H1 (cell line): ENCODE measurements at regions not wholly inside any gene's neighbourhood (a gene's known extent, or its start where the extent isn't known, plus 50 kb on each side); places are given as distances from the start of the nearest gene placed in this dataset.

Experiments used
- CTCF ChIA-PET: fragments of 300-600 bp; sonication (Branson Sonifier 250); formaldehyde crosslinking; loops from one replicate; lab custom pipeline; 2021; ENCODE audit not compliant: partially characterized antibody; lab: Charles Lee
- POLR2A ChIA-PET: fragments of 300-600 bp; sonication (Branson Sonifier 250); formaldehyde crosslinking; loops from one replicate; lab custom pipeline; 2021; ENCODE audit warnings: inconsistent platforms; ENCODE audit not compliant: partially characterized antibody; lab: Charles Lee
- DNase-seq, 2 experiments: peaks; one replicate each; pipeline versions ENCODE4 v3.0.0 to v3.0.0-alpha.2; 2010 to 2022; ENCODE audit warnings: low spot score in 2 of 2, low read depth in 1 of 2, mixed read lengths in 1 of 2
- FAIRE-seq: peaks from 2 replicates; lab custom pipeline; 2011; peaks lifted over from hg19 to GRCh38; lab: Jason Lieb, UNC
- H2AFZ ChIP-seq: 2 replicates; pipeline ENCODE4 v1.8.1; 2012; ENCODE audit warnings: low read length, inconsistent platforms
- H2AK5ac ChIP-seq: 2 replicates; pipeline ENCODE4 v1.6.1; 2013; ENCODE audit warnings: low read depth, low read length
- H2BK120ac ChIP-seq: replicated peaks from 2 replicates; pipeline ENCODE3; 2013; ENCODE audit warnings: low read depth, low read length, inconsistent platforms
- H2BK12ac ChIP-seq: 2 replicates; pipeline ENCODE4 v1.6.1; 2013; ENCODE audit warnings: low read depth, low read length
- H2BK15ac ChIP-seq: 2 replicates; pipeline ENCODE4 v1.6.1; 2013; ENCODE audit warnings: low read length
- H2BK20ac ChIP-seq: 2 replicates; pipeline ENCODE4 v1.6.1; 2013; ENCODE audit warnings: low read length
- H2BK5ac ChIP-seq: 2 replicates; pipeline ENCODE4 v1.6.1; 2013; ENCODE audit warnings: low read depth, low read length
- H3K14ac ChIP-seq: 2 replicates; pipeline ENCODE4 v1.6.1; 2013; ENCODE audit warnings: inconsistent platforms; ENCODE audit not compliant: insufficient read length
- H3K18ac ChIP-seq: 2 replicates; pipeline ENCODE4 v1.6.1; 2013; ENCODE audit warnings: low read length; ENCODE audit errors: extremely low read depth
- H3K23ac ChIP-seq: 2 replicates; pipeline ENCODE4 v1.6.1; 2013; ENCODE audit warnings: inconsistent platforms; ENCODE audit not compliant: insufficient read length
- H3K23me2 ChIP-seq: 2 replicates; pipeline ENCODE4 v1.6.1; 2013; ENCODE audit warnings: low read depth, low read length
- H3K27ac ChIP-seq: 2 replicates; pipeline ENCODE4 v1.6.1; 2011; ENCODE audit warnings: low read depth, low read length, inconsistent platforms
- H3K27me3 ChIP-seq, 4 experiments: replicated peaks in 1 of 4; 1 replicate in 1 of 4; 2 replicates in 3 of 4; pipeline versions ENCODE4 v1.6.1 to v1.8.1; 2011 to 2013; ENCODE audit warnings: low read length in 3 of 4, mild to moderate bottlenecking in 3 of 4, inconsistent platforms in 2 of 4, mixed read lengths in 2 of 4, moderate library complexity in 1 of 4; ENCODE audit not compliant: control insufficient read depth in 3 of 4, insufficient read depth in 3 of 4; ENCODE audit errors: extremely low read depth in 1 of 4
- H3K36me3 ChIP-seq, 4 experiments: 2 replicates each; pipeline versions ENCODE4 v1.6.1 to v1.8.1; 2011 to 2013; ENCODE audit warnings: mild to moderate bottlenecking in 4 of 4, low read length in 3 of 4, moderate library complexity in 2 of 4, control low read depth in 1 of 4, inconsistent platforms in 1 of 4; ENCODE audit not compliant: insufficient read depth in 4 of 4, control insufficient read depth in 2 of 4
- H3K4ac ChIP-seq: replicated peaks from 2 replicates; pipeline ENCODE3; 2013; ENCODE audit warnings: low read length, low read depth, mixed read lengths, inconsistent platforms; ENCODE audit not compliant: insufficient read length
- H3K4me1 ChIP-seq, 4 experiments: replicated peaks in 1 of 4; 1 replicate in 1 of 4; 2 replicates in 3 of 4; pipeline versions ENCODE4 v1.6.1 to v1.8.1; 2011 to 2013; ENCODE audit warnings: low read length in 3 of 4, inconsistent platforms in 2 of 4, mixed read lengths in 1 of 4; ENCODE audit not compliant: insufficient read depth in 4 of 4, control insufficient read depth in 3 of 4
- H3K4me2 ChIP-seq, 2 experiments: 2 replicates each; pipeline versions ENCODE4 v1.6.1 to v1.8.1; 2011 to 2013; ENCODE audit warnings: low read depth in 2 of 2, low read length in 2 of 2, control low read depth in 1 of 2, inconsistent platforms in 1 of 2, mild to moderate bottlenecking in 1 of 2; ENCODE audit not compliant: insufficient read depth in 1 of 2
- H3K4me3 ChIP-seq, 4 experiments: fragments of 200-600, 300-600 bp in 1 of 4; sonication (generic), shearing (Covaris generic), sonication (Bioruptor Twin) in 1 of 4; 2 replicates each; pipeline versions ENCODE4 v1.5.1 to v1.8.1; 2011 to 2016; ENCODE audit warnings: low read length in 4 of 4, low read depth in 3 of 4, control low read depth in 2 of 4, inconsistent platforms in 2 of 4, mild to moderate bottlenecking in 2 of 4, mixed read lengths in 1 of 4, moderate library complexity in 1 of 4; ENCODE audit not compliant: insufficient read depth in 2 of 4; ENCODE audit errors: extremely low read depth in 1 of 4
- H3K56ac ChIP-seq: replicated peaks from 2 replicates; pipeline ENCODE3; 2013; ENCODE audit warnings: low read depth, mild to moderate bottlenecking, mixed read lengths, low read length, inconsistent platforms; ENCODE audit not compliant: insufficient read length
- H3K79me1 ChIP-seq: 2 replicates; pipeline ENCODE4 v1.6.1; 2013; ENCODE audit warnings: low read depth, low read length, control low read depth
- H3K79me2 ChIP-seq, 2 experiments: 2 replicates each; pipeline versions ENCODE4 v1.6.1 to v1.8.1; 2012 to 2013; ENCODE audit warnings: low read length in 2 of 2, mild to moderate bottlenecking in 2 of 2, inconsistent platforms in 1 of 2; ENCODE audit not compliant: insufficient read depth in 2 of 2, control insufficient read depth in 1 of 2
- H3K9ac ChIP-seq, 4 experiments: replicated peaks in 1 of 4; 1 replicate in 1 of 4; 2 replicates in 3 of 4; pipeline versions ENCODE4 v1.6.1 to v1.8.1; 2011 to 2013; ENCODE audit warnings: low read depth in 3 of 4, low read length in 3 of 4, control low read depth in 2 of 4, mild to moderate bottlenecking in 2 of 4, moderate library complexity in 2 of 4, inconsistent platforms in 1 of 4; ENCODE audit errors: extremely low read depth in 1 of 4
- H3K9me3 ChIP-seq, 2 experiments: 2 replicates each; pipeline versions ENCODE4 v1.6.1 to v1.8.1; 2012 to 2013; ENCODE audit warnings: mild to moderate bottlenecking in 2 of 2, moderate library complexity in 2 of 2, control low read depth in 1 of 2, inconsistent platforms in 1 of 2, low read depth in 1 of 2, low read length in 1 of 2, mixed read lengths in 1 of 2; ENCODE audit not compliant: insufficient read depth in 2 of 2
- H4K20me1 ChIP-seq, 2 experiments: replicated peaks in 1 of 2; 2 replicates each; pipeline versions ENCODE3 to v1.8.1; 2011 to 2013; ENCODE audit warnings: inconsistent platforms in 2 of 2, low read length in 2 of 2, mild to moderate bottlenecking in 1 of 2; ENCODE audit not compliant: insufficient read depth in 2 of 2, control insufficient read depth in 1 of 2
- H4K5ac ChIP-seq: 2 replicates; pipeline ENCODE4 v1.6.1; 2013; ENCODE audit warnings: low read length, low read depth, mixed read lengths, inconsistent platforms; ENCODE audit not compliant: insufficient read length
- H4K8ac ChIP-seq: 2 replicates; pipeline ENCODE4 v1.8.0; 2013; ENCODE audit warnings: mild to moderate bottlenecking, moderate library complexity, low read length, inconsistent platforms; ENCODE audit not compliant: insufficient read depth; ENCODE audit errors: extremely low read depth
- H4K91ac ChIP-seq: replicated peaks from 2 replicates; pipeline ENCODE3; 2013; ENCODE audit warnings: low read length, mixed read lengths, inconsistent platforms; ENCODE audit not compliant: insufficient read length
- HDAC6 ChIP-seq: IDR thresholded peaks from one replicate; pipeline ENCODE4 v1.7.1; 2012; ENCODE audit warnings: low read depth, mild to moderate bottlenecking, inconsistent platforms, low read length, moderate library complexity
- POLR2AphosphoS5 ChIP-seq: IDR thresholded peaks from 2 replicates; pipeline ENCODE4 v1.6.1; 2011; ENCODE audit warnings: low read depth, low read length
- RAD21 ChIP-seq, 2 experiments: IDR thresholded peaks in 1 of 2; conservative IDR thresholded peaks in 1 of 2; 2 replicates each; pipeline ENCODE4 v1.6.1; 2011; ENCODE audit warnings: low read depth in 2 of 2, low read length in 2 of 2, improper control_type of control experiment in 1 of 2, inconsistent platforms in 1 of 2, mild to moderate bottlenecking in 1 of 2, moderate library complexity in 1 of 2
- RBBP5 ChIP-seq: IDR thresholded peaks from 2 replicates; pipeline ENCODE4 v1.7.1; 2012; ENCODE audit warnings: low read depth, mild to moderate bottlenecking, inconsistent platforms, low read length, moderate library complexity, borderline replicate concordance
- SAP30 ChIP-seq: fragments of 300-600 bp; sonication (generic); IDR thresholded peaks from 2 replicates; pipeline ENCODE4 v1.7.1; 2012; ENCODE audit warnings: low read length, moderate library complexity, mild to moderate bottlenecking, inconsistent platforms; ENCODE audit not compliant: insufficient read depth, insufficient replicate concordance
- ZNF274 ChIP-seq: IDR thresholded peaks from 2 replicates; pipeline ENCODE4 v1.7.0; 2012; ENCODE audit warnings: low read length, borderline replicate concordance; ENCODE audit errors: extremely low read depth
- WGBS, 2 experiments: shearing (Covaris generic) in 1 of 2; methylation state at CpG; one replicate each; pipeline versions ENCODE4 v1.1.6 to v1.1.7; 2013 to 2015; ENCODE audit warnings: low lambda C conversion rate in 2 of 2, mixed read lengths in 2 of 2, inconsistent platforms in 1 of 2, low coverage in 1 of 2, missing lambda C conversion rate in 1 of 2; ENCODE audit not compliant: insufficient replicate concordance in 2 of 2, insufficient coverage in 1 of 2, insufficient read length in 1 of 2; ENCODE audit errors: extremely low coverage in 1 of 2, missing lambda C conversion rate in 1 of 2; 5-methylcytosine and 5-hydroxymethylcytosine counted together
- TF ChIP-seq, protein P1 (sequence below): IDR thresholded peaks from 2 replicates; pipeline ENCODE4 v1.6.1; 2012; ENCODE audit warnings: inconsistent platforms

GRCh38 chrX:151796576-151796975 lies 62.0 kb downstream of the CNGA2 start:
- Histone ChIP-seq H3K9ac (no peak overlapping the region), H2BK5ac (no peak overlapping the region), H3K27ac (no peak overlapping the region), H3K79me2 (no peaks in the 10 kb centered on the region), H3K4ac (no peak overlapping the region), H2BK12ac (no peak overlapping the region), H3K27me3 (no peaks in the 10 kb centered on the region), H3K4me2 (no peak overlapping the region), H3K9me3 (peaks cover 0 to 7% of the 10 kb centered on the region in 2 experiments; a peak in 2 of 4 replicates), H3K23me2 (no peaks in the 10 kb centered on the region), H3K36me3 (no peaks in the 10 kb centered on the region), H3K18ac (no peak overlapping the region), H3K56ac (no peak overlapping the region), H3K14ac (no peak overlapping the region), H2AK5ac (no peak overlapping the region), H2BK120ac (no peak overlapping the region), H4K8ac (no peak overlapping the region), H3K23ac (no peak overlapping the region), H3K4me1 (no peaks in the 10 kb centered on the region), H4K91ac (no peak overlapping the region), H3K4me3 (no peak overlapping the region), H2BK20ac (no peak overlapping the region), H4K5ac (no peak overlapping the region), H3K79me1 (no peaks in the 10 kb centered on the region), H4K20me1 (no peaks in the 10 kb centered on the region), H2BK15ac (no peak overlapping the region), H2AFZ (no peak overlapping the region)
- POLR2A ChIA-PET = no interaction called here
- WGBS, 2 experiments = 92% methylated on average over 3 of the region's 3 CpGs; no CpG with 5 or more reads in 1 of the 2 experiments
- FAIRE-seq = no peak
- TF ChIP-seq RAD21 (IDR thresholded peaks at IDR 0.05 in 1 of 2, conservative IDR thresholded peaks at IDR 0.05 in 1 of 2; ENCODE audit: low read depth in 2 of 2, low read length in 2 of 2) (no peak), POLR2AphosphoS5 (no peak), SAP30 (no peak), ZNF274 (no peak), HDAC6 (no peak), RBBP5 (no peak)
- TF ChIP-seq, protein P1, sequence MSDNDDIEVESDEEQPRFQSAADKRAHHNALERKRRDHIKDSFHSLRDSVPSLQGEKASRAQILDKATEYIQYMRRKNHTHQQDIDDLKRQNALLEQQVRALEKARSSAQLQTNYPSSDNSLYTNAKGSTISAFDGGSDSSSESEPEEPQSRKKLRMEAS = no peak
- DNase-seq = no peak
- CTCF ChIA-PET = no interaction called here
